Nephron (organoid): ENCODE measurements at regions not wholly inside any gene's neighbourhood (a gene's known extent, or its start where the extent isn't known, plus 50 kb on each side); places are given as distances from the start of the nearest gene placed in this dataset.
A peak's percentile ranks its signal among the peaks of the same experiment; 100 is the strongest.

ENCODE experiments used
- H3K27ac Mint-ChIP-seq, 3 experiments: 2 replicates each; pipeline ENCODE4 v1.8.0; 2020; ENCODE audit warnings: mixed read lengths in 3 of 3, mild to moderate bottlenecking in 2 of 3, moderate library complexity in 1 of 3
- H3K27me3 Mint-ChIP-seq: 2 replicates; pipeline ENCODE4 v1.8.0; 2021; ENCODE audit warnings: low read depth, mild to moderate bottlenecking, moderate library complexity, mixed read lengths
- H3K36me3 Mint-ChIP-seq: 2 replicates; pipeline ENCODE4 v1.8.0; 2020; ENCODE audit warnings: low read depth, mixed read lengths
- H3K4me1 Mint-ChIP-seq: 2 replicates; pipeline ENCODE4 v1.8.0; 2020; ENCODE audit warnings: mixed read lengths
- H3K4me3 Mint-ChIP-seq, 3 experiments: 2 replicates each; pipeline ENCODE4 v1.8.0; 2020; ENCODE audit warnings: mild to moderate bottlenecking in 3 of 3, mixed read lengths in 3 of 3, moderate library complexity in 2 of 3
- H3K9me3 Mint-ChIP-seq: 2 replicates; pipeline ENCODE4 v1.8.0; 2020; ENCODE audit warnings: mixed read lengths
- CTCF ChIP-seq, 3 experiments: fragments of 200-600 bp; sonication (generic); IDR thresholded peaks; one replicate each; pipeline ENCODE4 v1.5.0; 2021; ENCODE audit warnings: antibody characterized with exemption in 3 of 3; ENCODE audit not compliant: unreplicated experiment in 3 of 3

DNA sequence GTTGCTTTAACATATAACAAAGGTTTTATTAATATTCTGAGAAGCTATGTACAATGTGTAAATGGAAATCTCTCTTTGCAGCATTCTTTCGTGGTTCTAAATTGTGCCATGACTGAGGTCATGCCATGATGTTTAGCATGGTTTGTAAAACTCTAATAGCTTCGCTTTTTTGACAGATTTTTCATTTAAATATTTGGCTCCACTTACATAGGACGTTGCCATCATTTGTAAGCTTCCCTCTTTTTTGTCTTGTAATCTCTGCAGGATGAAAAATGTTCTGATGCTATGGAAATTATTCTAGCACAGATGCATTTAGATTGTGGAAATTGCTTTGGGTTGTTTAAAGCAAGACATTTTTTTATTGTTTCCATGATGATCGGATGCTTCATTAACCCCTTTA, 1054.8 kb downstream of the MAT2B start:
- H3K4me3 Mint-ChIP-seq = no peak overlapping the region
- H3K36me3 Mint-ChIP-seq = no peaks in the 10 kb centered on the region
- peaks cover 4% of the 10 kb centered on the region for H3K4me1 Mint-ChIP-seq
- no peaks in the 10 kb centered on the region for H3K9me3 Mint-ChIP-seq
- TF ChIP-seq CTCF (IDR thresholded peaks at IDR 0.05; ENCODE audit: unreplicated experiment in 3 of 3) = no peak
- no peaks in the 10 kb centered on the region for H3K27me3 Mint-ChIP-seq
- H3K27ac Mint-ChIP-seq = no peak overlapping the region

- H3K4me1 Mint-ChIP-seq = peaks cover 10% of the 10 kb centered on the region
- H3K36me3 Mint-ChIP-seq = no peaks in the 10 kb centered on the region
Observed at GRCh38 chr5:164561933-164562872, 1056.8 kb downstream of the MAT2B start.

DNA sequence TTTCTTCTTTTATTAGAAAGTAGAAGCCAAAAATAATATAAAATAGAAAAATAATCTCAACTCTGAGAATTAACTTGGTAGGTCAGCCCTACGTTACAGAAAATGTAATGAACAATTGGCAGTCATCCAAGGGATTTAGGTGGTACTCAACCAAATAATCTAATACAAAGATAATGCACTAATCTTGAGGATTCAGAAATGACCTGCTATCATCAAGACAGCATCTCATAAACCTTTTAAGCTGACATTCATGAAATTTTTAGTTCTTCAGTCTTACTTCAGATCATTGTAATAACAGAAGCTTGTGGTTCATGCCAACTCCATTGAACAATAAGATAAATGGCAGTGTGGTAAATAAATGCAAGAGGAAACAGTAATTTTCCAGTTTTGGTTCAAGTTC, 1058.0 kb downstream of the MAT2B start:
- Mint-ChIP-seq H3K4me1 (peaks cover 10% of the 10 kb centered on the region), H3K9me3 (no peaks in the 10 kb centered on the region), H3K4me3 (no peak overlapping the region), H3K36me3 (no peaks in the 10 kb centered on the region), H3K27ac (no peak overlapping the region), H3K27me3 (no peaks in the 10 kb centered on the region)
- TF ChIP-seq CTCF (IDR thresholded peaks at IDR 0.05; ENCODE audit: unreplicated experiment in 3 of 3) = no peak

More at GRCh38 chr5:164561933-164562872, 1056.8 kb downstream of the MAT2B start:
- Mint-ChIP-seq H3K27ac (no peak overlapping the region), H3K9me3 (no peaks in the 10 kb centered on the region), H3K4me3 (no peak overlapping the region), H3K27me3 (no peaks in the 10 kb centered on the region)
- no peak for TF ChIP-seq CTCF (IDR thresholded peaks at IDR 0.05; ENCODE audit: unreplicated experiment in 3 of 3)

- H3K36me3 Mint-ChIP-seq = no peaks in the 10 kb centered on the region
- H3K9me3 Mint-ChIP-seq = no peaks in the 10 kb centered on the region
- H3K27ac Mint-ChIP-seq = peak overlapping the region; percentile 1 to 59 (median 3)
- no peak for TF ChIP-seq CTCF (IDR thresholded peaks at IDR 0.05; ENCODE audit: unreplicated experiment in 3 of 3)
- no peaks in the 10 kb centered on the region for H3K27me3 Mint-ChIP-seq
- no peak overlapping the region for H3K4me3 Mint-ChIP-seq
- H3K4me1 Mint-ChIP-seq = peaks cover 10% of the 10 kb centered on the region
Observed at GRCh38 chr5:164573397-164573796, 1068.0 kb downstream of the MAT2B start.

DNA sequence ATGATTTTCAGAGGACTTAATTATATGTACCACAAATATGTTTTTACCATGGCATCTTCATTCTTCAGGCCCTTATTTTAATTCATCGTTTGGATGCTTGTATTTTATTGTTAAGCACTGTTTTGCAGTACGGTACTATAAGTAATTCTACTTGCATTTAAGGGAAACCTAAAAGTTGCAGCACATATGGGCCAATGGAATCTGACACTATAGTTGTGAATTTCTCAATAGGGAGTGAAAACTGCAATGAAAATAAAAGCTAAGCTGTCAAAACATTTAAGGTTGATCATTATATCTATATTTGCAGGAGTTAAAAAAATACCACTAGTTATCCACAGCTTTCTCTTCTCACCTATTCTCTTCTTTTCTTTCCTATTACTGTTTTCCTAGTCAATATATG, 1071.8 kb downstream of the MAT2B start:
- H3K36me3 Mint-ChIP-seq = no peaks in the 10 kb centered on the region
- peak overlapping the region in 1 of 3 experiments; percentile 34 for H3K27ac Mint-ChIP-seq
- H3K4me3 Mint-ChIP-seq = no peak overlapping the region
- TF ChIP-seq CTCF (IDR thresholded peaks at IDR 0.05; ENCODE audit: unreplicated experiment in 3 of 3) = no peak
- H3K4me1 Mint-ChIP-seq = peaks cover 10% of the 10 kb centered on the region
- H3K9me3 Mint-ChIP-seq = no peaks in the 10 kb centered on the region
- no peaks in the 10 kb centered on the region for H3K27me3 Mint-ChIP-seq

- Mint-ChIP-seq H3K27ac (no peak overlapping the region), H3K9me3 (no peaks in the 10 kb centered on the region), H3K36me3 (no peaks in the 10 kb centered on the region), H3K27me3 (no peaks in the 10 kb centered on the region), H3K4me3 (no peak overlapping the region), H3K4me1 (peaks cover 10% of the 10 kb centered on the region)
- TF ChIP-seq CTCF (IDR thresholded peaks at IDR 0.05; ENCODE audit: unreplicated experiment in 3 of 3) = no peak
Observed at GRCh38 chr5:164577742-164578141, 1072.3 kb downstream of the MAT2B start.
